H9 (cell line): ENCODE measurements at regions not wholly inside any gene's neighbourhood (a gene's known extent, or its start where the extent isn't known, plus 50 kb on each side); places are given as distances from the start of the nearest gene placed in this dataset.

Experiments
- DNase-seq: peaks from one replicate; pipeline ENCODE4 v3.0.0-alpha.2; 2017
- H2AFZ ChIP-seq: one replicate; pipeline ENCODE4 v1.6.1; 2013; ENCODE audit warnings: mild to moderate bottlenecking, low read length, control low read depth, moderate library complexity
- H2AK5ac ChIP-seq: 2 replicates; pipeline ENCODE4 v1.6.1; 2013; ENCODE audit warnings: low read length, control low read depth, mixed read lengths; ENCODE audit not compliant: insufficient read length
- H2BK120ac ChIP-seq: one replicate; pipeline ENCODE4 v1.6.1; 2013; ENCODE audit warnings: low read depth, mild to moderate bottlenecking, low read length, control low read depth, inconsistent platforms; ENCODE audit not compliant: poor library complexity, severe bottlenecking
- H2BK12ac ChIP-seq: 2 replicates; pipeline ENCODE4 v1.6.1; 2013; ENCODE audit warnings: low read length, control low read depth, mixed read lengths, low read depth; ENCODE audit not compliant: insufficient read length
- H2BK15ac ChIP-seq: 2 replicates; pipeline ENCODE4 v1.6.1; 2013; ENCODE audit warnings: low read depth, low read length, control low read depth
- H2BK20ac ChIP-seq: one replicate; pipeline ENCODE4 v1.6.1; 2013; ENCODE audit warnings: low read depth, mild to moderate bottlenecking, low read length, control low read depth, inconsistent platforms; ENCODE audit not compliant: poor library complexity, severe bottlenecking
- H2BK5ac ChIP-seq: 2 replicates; pipeline ENCODE4 v1.6.1; 2013; ENCODE audit warnings: low read length, control low read depth, mixed read lengths; ENCODE audit not compliant: insufficient read length
- H3K14ac ChIP-seq: 2 replicates; pipeline ENCODE4 v1.6.1; 2013; ENCODE audit warnings: low read length, control low read depth; ENCODE audit not compliant: insufficient read depth
- H3K18ac ChIP-seq: 2 replicates; pipeline ENCODE4 v1.6.1; 2013; ENCODE audit warnings: low read depth, mild to moderate bottlenecking, mixed read lengths, low read length, control low read depth; ENCODE audit not compliant: insufficient read length
- H3K23ac ChIP-seq: 2 replicates; pipeline ENCODE4 v1.6.1; 2013; ENCODE audit warnings: low read length, control low read depth, mixed read lengths, low read depth; ENCODE audit not compliant: insufficient read length
- H3K23me2 ChIP-seq: 2 replicates; pipeline ENCODE4 v1.6.1; 2013; ENCODE audit warnings: low read depth, mild to moderate bottlenecking, mixed read lengths, low read length, control low read depth; ENCODE audit not compliant: insufficient read length, poor library complexity, severe bottlenecking
- H3K27ac ChIP-seq: 2 replicates; pipeline ENCODE4 v1.5.1; 2013; ENCODE audit warnings: low read length, control low read depth, mixed read lengths, low read depth; ENCODE audit not compliant: insufficient read length
- H3K27me3 ChIP-seq: 2 replicates; pipeline ENCODE4 v1.6.1; 2013; ENCODE audit warnings: low read length, control low read depth, inconsistent platforms; ENCODE audit not compliant: insufficient read depth
- H3K4ac ChIP-seq: 2 replicates; pipeline ENCODE4 v1.6.1; 2013; ENCODE audit warnings: low read depth, mild to moderate bottlenecking, control low read depth, inconsistent platforms, low read length, moderate library complexity
- H3K4me1 ChIP-seq: 2 replicates; pipeline ENCODE4 v1.6.1; 2013; ENCODE audit warnings: low read length, control low read depth, inconsistent platforms; ENCODE audit not compliant: insufficient read depth
- H3K4me2 ChIP-seq: 2 replicates; pipeline ENCODE4 v1.6.1; 2013; ENCODE audit warnings: low read length, control low read depth, mixed read lengths; ENCODE audit not compliant: insufficient read length, insufficient read depth
- H3K56ac ChIP-seq: 2 replicates; pipeline ENCODE4 v1.6.1; 2013; ENCODE audit warnings: low read depth, mild to moderate bottlenecking, mixed read lengths, low read length, control low read depth; ENCODE audit not compliant: insufficient read length
- H3K79me1 ChIP-seq: 2 replicates; pipeline ENCODE4 v1.6.1; 2013; ENCODE audit warnings: low read depth, mild to moderate bottlenecking, moderate library complexity, low read length, control low read depth, inconsistent platforms; ENCODE audit not compliant: insufficient read depth, poor library complexity, severe bottlenecking
- H3K79me2 ChIP-seq: 2 replicates; pipeline ENCODE4 v1.6.1; 2013; ENCODE audit warnings: low read length, control low read depth, inconsistent platforms; ENCODE audit not compliant: insufficient read depth
- H3K9ac ChIP-seq: 2 replicates; pipeline ENCODE4 v1.6.1; 2013; ENCODE audit warnings: low read length, control low read depth, mixed read lengths; ENCODE audit not compliant: insufficient read length; ENCODE audit errors: extremely low read depth
- H3K9me3 ChIP-seq: one replicate; pipeline ENCODE4 v1.6.1; 2013; ENCODE audit warnings: low read depth, low read length, inconsistent platforms; ENCODE audit not compliant: control insufficient read depth
- H3T11ph ChIP-seq: one replicate; pipeline ENCODE4 v1.6.1; 2013; ENCODE audit warnings: mild to moderate bottlenecking, low read length, control low read depth, inconsistent platforms
- H4K20me1 ChIP-seq: one replicate; pipeline ENCODE4 v1.6.1; 2013; ENCODE audit not compliant: control insufficient read depth, insufficient read length, insufficient read depth
- H4K5ac ChIP-seq: 2 replicates; pipeline ENCODE4 v1.6.1; 2013; ENCODE audit warnings: low read depth, mild to moderate bottlenecking, mixed read lengths, low read length, control low read depth; ENCODE audit not compliant: insufficient read length
- H4K8ac ChIP-seq: replicated peaks from 2 replicates; pipeline ENCODE4 v1.6.1; 2013; ENCODE audit warnings: low read length, control low read depth, mixed read lengths, low read depth; ENCODE audit not compliant: insufficient read length
- H4K91ac ChIP-seq: 2 replicates; pipeline ENCODE4 v1.6.1; 2013; ENCODE audit warnings: low read depth, mild to moderate bottlenecking, moderate library complexity, mixed read lengths, low read length, control low read depth; ENCODE audit not compliant: insufficient read length
- H3K27ac Mint-ChIP-seq, 3 experiments: 2 replicates in 2 of 3; 3 replicates in 1 of 3; pipeline ENCODE4 v1.8.0; 2020 to 2021; ENCODE audit warnings: mixed read lengths in 3 of 3, mild to moderate bottlenecking in 1 of 3, moderate library complexity in 1 of 3
- H3K27me3 Mint-ChIP-seq: 2 replicates; pipeline ENCODE4 v1.8.0; 2021; ENCODE audit warnings: low read depth, mild to moderate bottlenecking, moderate library complexity, mixed read lengths
- H3K36me3 Mint-ChIP-seq, 3 experiments: 2 replicates in 2 of 3; 3 replicates in 1 of 3; pipeline ENCODE4 v1.8.0; 2020 to 2021; ENCODE audit warnings: low read depth in 3 of 3, mixed read lengths in 3 of 3; ENCODE audit not compliant: insufficient read depth in 1 of 3
- H3K4me1 Mint-ChIP-seq, 2 experiments: 2 replicates each; pipeline ENCODE4 v1.8.0; 2020; ENCODE audit warnings: mixed read lengths in 2 of 2
- H3K4me3 Mint-ChIP-seq, 2 experiments: 2 replicates in 1 of 2; 3 replicates in 1 of 2; pipeline ENCODE4 v1.8.0; 2020 to 2021; ENCODE audit warnings: mild to moderate bottlenecking in 2 of 2, mixed read lengths in 2 of 2, moderate library complexity in 1 of 2
- H3K9me3 Mint-ChIP-seq, 2 experiments: 2 replicates in 1 of 2; 3 replicates in 1 of 2; pipeline ENCODE4 v1.8.0; 2020; ENCODE audit warnings: mild to moderate bottlenecking in 2 of 2, mixed read lengths in 2 of 2, moderate library complexity in 1 of 2
- CTCF ChIP-seq: fragments of 200-600 bp; sonication (generic); conservative IDR thresholded peaks from 3 replicates; pipeline ENCODE4 v1.8.0; 2021; ENCODE audit warnings: antibody characterized with exemption, mild to moderate bottlenecking
- WGBS: extraction: QIAGEN DNeasy Blood & Tissue Kit; methylation state at CpG from one replicate; pipeline ENCODE4 v1.1.7; 2013; ENCODE audit warnings: missing lambda C conversion rate, low lambda C conversion rate, mixed read lengths; ENCODE audit not compliant: insufficient read length; ENCODE audit errors: extremely low coverage; 5-methylcytosine and 5-hydroxymethylcytosine counted together

- Histone ChIP-seq H3K27ac (no peak overlapping the region), H3K4ac (no peak overlapping the region), H3K4me1 (peaks cover 11% of the 10 kb centered on the region), H4K20me1 (no peaks in the 10 kb centered on the region), H3K27me3 (no peaks in the 10 kb centered on the region), H3K79me2 (no peaks in the 10 kb centered on the region), H2AFZ (no peak overlapping the region), H4K5ac (no peak overlapping the region), H2BK120ac (no peak overlapping the region), H3K18ac (no peak overlapping the region), H3K56ac (no peak overlapping the region), H4K91ac (no peak overlapping the region), H2BK5ac (no peak overlapping the region), H3K14ac (no peak overlapping the region), H2BK20ac (no peak overlapping the region), H2BK12ac (no peak overlapping the region), H4K8ac (no peak overlapping the region), H3T11ph (no peak overlapping the region), H3K79me1 (no peaks in the 10 kb centered on the region), H3K4me2 (no peak overlapping the region), H3K9me3 (no peaks in the 10 kb centered on the region), H2BK15ac (no peak overlapping the region), H3K23ac (no peak overlapping the region), H3K9ac (no peak overlapping the region), H3K23me2 (no peaks in the 10 kb centered on the region), H2AK5ac (no peak overlapping the region)
- WGBS = no CpG with 5 or more reads among the region's 1 CpG
- DNase-seq = no peak
- no peak for TF ChIP-seq CTCF
- H3K9me3 Mint-ChIP-seq = no peaks in the 10 kb centered on the region
- H3K36me3 Mint-ChIP-seq = peaks cover 0 to 1% (median 0%) of the 10 kb centered on the region in 3 experiments; a peak in 3 of 7 replicates
- peak overlapping the region in 1 of 3 experiments; percentile 24; a peak in 1 of 7 replicates for H3K27ac Mint-ChIP-seq
- peaks cover 48 to 57% of the 10 kb centered on the region in 2 experiments for H3K4me1 Mint-ChIP-seq
- no peak overlapping the region for H3K4me3 Mint-ChIP-seq
- H3K27me3 Mint-ChIP-seq = no peaks in the 10 kb centered on the region; the same call in 1 of the 2 replicates
These were observed 254.7 kb upstream of the FANCL start for GRCh38 chr2:58495806-58496205.
